OCI-LY1 (cell line): ENCODE measurements at regions not wholly inside any gene's neighbourhood (a gene's known extent, or its start where the extent isn't known, plus 50 kb on each side); places are given as distances from the start of the nearest gene placed in this dataset.

Source experiments
- CTCF ChIP-seq: fragments of 200-600 bp; sonication (generic), shearing (Covaris generic); IDR thresholded peaks from 2 replicates; pipeline ENCODE4 v1.5.1; 2017; ENCODE audit warnings: mild to moderate bottlenecking, antibody characterized with exemption, low read length, moderate library complexity, mixed read lengths
- EZH2 ChIP-seq: fragments of 200-600 bp; sonication (generic), shearing (Covaris generic); IDR thresholded peaks from 2 replicates; pipeline ENCODE4 v1.8.0; 2017; ENCODE audit warnings: borderline replicate concordance, mixed run types, mild to moderate bottlenecking, antibody characterized with exemption, low read length, moderate library complexity, mixed read lengths

- TF ChIP-seq CTCF, result no peak
- TF ChIP-seq EZH2, result no peak
Measured at GRCh38 chr10:51008346-51008745, 65.9 kb upstream of the PRKG1 start.
